Fibroblast of lung (primary cell): ENCODE measurements at regions not wholly inside any gene's neighbourhood (a gene's known extent, or its start where the extent isn't known, plus 50 kb on each side); places are given as distances from the start of the nearest gene placed in this dataset.

Experiments used
- EZH2 ChIP-seq: IDR thresholded peaks from 2 replicates; pipeline ENCODE4 v1.5.1; 2012; ENCODE audit warnings: low read length, control low read depth, mild to moderate bottlenecking; ENCODE audit errors: missing control alignments
- TF ChIP-seq, protein P1 (sequence below), 2 donors: IDR thresholded peaks in 1 of 2; conservative IDR thresholded peaks in 1 of 2; 1 replicate in 1 of 2; 2 replicates in 1 of 2; pipeline ENCODE4 v1.5.1; 2011 to 2012; ENCODE audit warnings: low read length in 2 of 2, control low read depth in 1 of 2, inconsistent platforms in 1 of 2, low read depth in 1 of 2, mild to moderate bottlenecking in 1 of 2

GRCh38 chr1:82690411-82690810 is 889.7 kb downstream of the ADGRL2 start:
- TF ChIP-seq, protein P1, sequence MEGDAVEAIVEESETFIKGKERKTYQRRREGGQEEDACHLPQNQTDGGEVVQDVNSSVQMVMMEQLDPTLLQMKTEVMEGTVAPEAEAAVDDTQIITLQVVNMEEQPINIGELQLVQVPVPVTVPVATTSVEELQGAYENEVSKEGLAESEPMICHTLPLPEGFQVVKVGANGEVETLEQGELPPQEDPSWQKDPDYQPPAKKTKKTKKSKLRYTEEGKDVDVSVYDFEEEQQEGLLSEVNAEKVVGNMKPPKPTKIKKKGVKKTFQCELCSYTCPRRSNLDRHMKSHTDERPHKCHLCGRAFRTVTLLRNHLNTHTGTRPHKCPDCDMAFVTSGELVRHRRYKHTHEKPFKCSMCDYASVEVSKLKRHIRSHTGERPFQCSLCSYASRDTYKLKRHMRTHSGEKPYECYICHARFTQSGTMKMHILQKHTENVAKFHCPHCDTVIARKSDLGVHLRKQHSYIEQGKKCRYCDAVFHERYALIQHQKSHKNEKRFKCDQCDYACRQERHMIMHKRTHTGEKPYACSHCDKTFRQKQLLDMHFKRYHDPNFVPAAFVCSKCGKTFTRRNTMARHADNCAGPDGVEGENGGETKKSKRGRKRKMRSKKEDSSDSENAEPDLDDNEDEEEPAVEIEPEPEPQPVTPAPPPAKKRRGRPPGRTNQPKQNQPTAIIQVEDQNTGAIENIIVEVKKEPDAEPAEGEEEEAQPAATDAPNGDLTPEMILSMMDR (conservative IDR thresholded peaks at IDR 0.05 in 1 of 2, IDR thresholded peaks at IDR 0.05 in 1 of 2; ENCODE audit: low read depth in 1 of 2, low read length in 2 of 2), result no peak
- TF ChIP-seq EZH2, result no peak
